ENCODE measurements at regions not wholly inside any gene's neighbourhood (a gene's known extent, or its start where the extent isn't known, plus 50 kb on each side); places are given as distances from the start of the nearest gene placed in this dataset.

DNA sequence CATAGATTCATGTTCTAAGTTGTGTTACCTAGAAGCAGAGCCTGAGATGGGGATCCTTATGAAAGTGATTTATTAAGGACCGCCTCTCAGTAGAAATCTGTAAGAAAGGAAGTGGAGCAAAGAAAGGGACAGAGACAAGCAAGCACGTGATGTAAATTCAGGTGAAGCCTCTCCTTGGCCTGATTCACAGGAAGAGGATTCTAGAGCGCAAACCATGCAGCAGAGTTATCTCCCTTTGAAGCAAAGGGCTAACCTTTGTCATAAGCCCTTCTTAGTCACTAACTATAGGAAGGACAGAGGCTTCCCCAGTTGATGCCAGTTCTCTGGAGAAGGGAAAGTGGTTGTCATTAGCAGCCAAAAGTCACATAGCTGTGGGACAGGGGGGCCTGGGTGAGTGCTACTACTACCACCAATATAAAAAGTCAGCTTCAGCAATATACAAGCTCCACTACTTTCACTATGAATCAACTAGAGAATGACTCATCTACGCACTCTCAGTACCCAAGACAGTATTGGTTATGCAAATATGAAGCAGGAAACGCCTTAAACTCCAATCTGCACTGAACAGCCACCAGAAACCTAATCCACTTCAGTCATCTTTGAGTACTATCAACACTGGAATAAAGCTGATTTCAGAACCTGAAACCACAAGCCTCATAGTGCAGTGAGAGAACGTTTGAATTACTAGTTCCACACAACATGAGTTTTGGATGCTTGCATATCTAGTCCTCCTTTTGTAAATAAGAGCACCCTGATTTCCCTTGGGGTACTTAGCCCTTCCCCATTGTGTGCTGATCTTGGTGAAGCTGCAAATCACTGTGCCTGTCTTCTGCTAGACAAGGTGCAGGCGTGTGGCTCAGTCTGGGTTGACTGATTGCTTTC lies 162.7 kb downstream of the ZNF608 start:
- H3K36me3 ChIP-seq (ENCODE audit: insufficient read depth, low read length): no peaks in the 10 kb centered on the region
- no peak for DNase-seq (ENCODE audit: low read depth, low spot score)
- H3K9ac ChIP-seq (ENCODE audit: insufficient read length): no peak overlapping the region
- H3K4me3 ChIP-seq: no peak overlapping the region
- H3K9me3 ChIP-seq (ENCODE audit: low read depth, low read length): no peaks in the 10 kb centered on the region
- TF ChIP-seq POLR2AphosphoS5 (IDR thresholded peaks at IDR 0.05; ENCODE audit: borderline replicate concordance, low read depth, low read length) (no peak), FOXP2 (optimal IDR thresholded peaks at IDR 0.05; ENCODE audit: control extremely low read depth, extremely low read length, insufficient read depth) (no peak), EZH2 (IDR thresholded peaks at IDR 0.05) (no peak)
- H3K27ac ChIP-seq: no peak overlapping the region

- Histone ChIP-seq H3K9ac (ENCODE audit: insufficient read length) (no peak overlapping the region), H3K4me3 (no peak overlapping the region), H3K27ac (no peak overlapping the region), H3K36me3 (ENCODE audit: insufficient read depth, low read length) (no peaks in the 10 kb centered on the region), H3K9me3 (ENCODE audit: low read depth, low read length) (no peaks in the 10 kb centered on the region)
- TF ChIP-seq EZH2 (IDR thresholded peaks at IDR 0.05) (no peak), FOXP2 (optimal IDR thresholded peaks at IDR 0.05; ENCODE audit: control extremely low read depth, extremely low read length, insufficient read depth) (no peak), POLR2AphosphoS5 (IDR thresholded peaks at IDR 0.05; ENCODE audit: borderline replicate concordance, low read depth, low read length) (no peak)
- no peak for DNase-seq (ENCODE audit: low read depth, low spot score)
Measured at GRCh38 chr5:124582561-124582840, 163.9 kb downstream of the ZNF608 start.

DNA sequence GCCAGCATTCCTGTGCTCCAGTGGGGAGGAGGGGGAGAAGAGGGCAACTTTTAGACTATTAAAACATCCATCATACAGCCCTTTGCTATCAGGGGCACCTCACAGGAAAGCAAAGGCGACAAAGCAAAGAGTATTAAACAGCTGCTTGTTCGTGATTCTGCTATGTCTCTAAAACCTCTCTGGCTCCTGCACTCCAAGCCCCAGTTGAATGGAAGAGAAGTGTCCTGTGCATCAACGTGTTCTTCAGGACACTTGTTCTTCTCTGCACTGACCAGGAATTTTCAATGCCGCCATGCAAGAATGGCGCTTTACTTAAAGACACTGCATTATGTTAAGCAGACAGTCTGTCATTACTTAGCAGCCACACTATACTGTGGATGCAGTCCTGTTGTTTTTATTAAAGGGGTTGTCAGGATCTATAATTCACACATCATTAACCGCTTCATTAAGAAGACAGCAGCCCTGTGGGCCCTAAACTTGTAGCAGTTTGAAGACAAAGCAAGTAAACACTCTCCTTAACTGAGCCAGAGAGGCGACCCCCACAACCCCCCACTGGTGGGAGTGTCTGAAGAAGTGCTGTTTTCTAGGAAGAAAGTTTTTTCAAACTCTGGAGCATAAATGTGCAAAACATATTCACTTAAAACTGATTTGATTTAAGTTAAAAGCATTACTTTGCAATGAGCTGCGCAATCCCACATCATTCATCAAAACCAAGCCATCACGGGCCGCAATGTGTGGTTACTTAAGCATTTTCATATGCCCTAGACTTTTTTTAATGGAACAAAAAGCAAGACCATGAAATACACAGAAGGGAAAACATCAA lies 164.5 kb downstream of the ZNF608 start:
- no peak for TF ChIP-seq EZH2 (IDR thresholded peaks at IDR 0.05)
- TF ChIP-seq POLR2AphosphoS5 (IDR thresholded peaks at IDR 0.05; ENCODE audit: borderline replicate concordance, low read depth, low read length): no peak
- no peak for TF ChIP-seq FOXP2 (optimal IDR thresholded peaks at IDR 0.05; ENCODE audit: control extremely low read depth, extremely low read length, insufficient read depth)
- no peaks in the 10 kb centered on the region for H3K36me3 ChIP-seq (ENCODE audit: insufficient read depth, low read length)
- H3K4me3 ChIP-seq: no peak overlapping the region
- H3K9ac ChIP-seq (ENCODE audit: insufficient read length): no peak overlapping the region
- H3K9me3 ChIP-seq (ENCODE audit: low read depth, low read length): no peaks in the 10 kb centered on the region
- no peak for DNase-seq (ENCODE audit: low read depth, low spot score)
- no peak overlapping the region for H3K27ac ChIP-seq

DNA sequence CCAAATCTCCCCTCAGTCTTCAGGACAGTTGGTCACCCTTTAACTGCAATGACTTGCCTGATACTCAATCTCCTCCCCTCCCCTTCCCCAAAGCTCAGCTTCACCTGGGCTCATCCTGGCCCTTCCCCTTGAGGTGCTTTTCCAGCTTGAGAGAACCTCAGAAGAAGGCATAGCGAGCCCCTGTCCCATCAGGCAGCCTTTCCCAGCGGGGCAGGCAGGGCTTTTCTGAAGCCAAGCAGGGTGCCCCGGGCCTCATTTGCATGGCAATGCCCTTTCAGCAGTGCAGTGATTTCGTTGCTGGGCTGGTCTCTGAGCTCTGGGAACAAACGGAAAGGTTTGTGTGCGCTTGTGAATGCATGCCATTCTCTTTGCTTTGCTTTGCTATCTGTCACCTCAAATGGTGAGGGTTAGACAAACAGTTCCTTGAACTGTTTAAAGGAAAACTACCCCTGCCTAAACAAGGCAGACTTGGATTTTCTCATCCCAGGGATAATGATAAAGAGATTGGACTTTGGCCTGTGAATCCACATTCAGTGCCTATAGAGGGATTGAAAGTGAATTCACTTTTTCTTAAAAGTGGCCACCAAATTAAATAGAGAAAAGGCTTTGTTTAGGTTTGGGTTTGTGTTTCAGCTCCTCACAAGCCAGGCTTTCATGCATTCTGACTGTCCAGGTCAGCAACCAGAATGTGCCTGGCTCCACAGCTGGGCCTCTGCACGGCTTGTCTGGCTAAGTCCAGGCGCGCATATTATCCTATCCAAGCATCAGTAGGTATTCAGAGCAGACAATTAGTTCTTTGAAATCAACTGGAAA lies 165.3 kb downstream of the ZNF608 start:
- TF ChIP-seq EZH2 (IDR thresholded peaks at IDR 0.05) (no peak), FOXP2 (optimal IDR thresholded peaks at IDR 0.05; ENCODE audit: control extremely low read depth, extremely low read length, insufficient read depth) (no peak), POLR2AphosphoS5 (IDR thresholded peaks at IDR 0.05; ENCODE audit: borderline replicate concordance, low read depth, low read length) (no peak)
- Histone ChIP-seq H3K9ac (ENCODE audit: insufficient read length) (no peak overlapping the region), H3K27ac (no peak overlapping the region), H3K4me3 (no peak overlapping the region), H3K9me3 (ENCODE audit: low read depth, low read length) (no peaks in the 10 kb centered on the region), H3K36me3 (ENCODE audit: insufficient read depth, low read length) (no peaks in the 10 kb centered on the region)
- no peak for DNase-seq (ENCODE audit: low read depth, low spot score)

GRCh38 chr5:124580512-124580911 lies 165.9 kb downstream of the ZNF608 start:
- no peaks in the 10 kb centered on the region for H3K36me3 ChIP-seq (ENCODE audit: insufficient read depth, low read length)
- H3K9ac ChIP-seq (ENCODE audit: insufficient read length): no peak overlapping the region
- H3K27ac ChIP-seq: no peak overlapping the region
- TF ChIP-seq FOXP2 (optimal IDR thresholded peaks at IDR 0.05; ENCODE audit: control extremely low read depth, extremely low read length, insufficient read depth): no peak
- TF ChIP-seq POLR2AphosphoS5 (IDR thresholded peaks at IDR 0.05; ENCODE audit: borderline replicate concordance, low read depth, low read length): no peak
- no peak for TF ChIP-seq EZH2 (IDR thresholded peaks at IDR 0.05)
- no peak for DNase-seq (ENCODE audit: low read depth, low spot score)
- H3K9me3 ChIP-seq (ENCODE audit: low read depth, low read length): no peaks in the 10 kb centered on the region
- no peak overlapping the region for H3K4me3 ChIP-seq

GRCh38 chr5:124576848-124577409 lies 169.5 kb downstream of the ZNF608 start:
- TF ChIP-seq POLR2AphosphoS5 (IDR thresholded peaks at IDR 0.05; ENCODE audit: borderline replicate concordance, low read depth, low read length) (no peak), FOXP2 (optimal IDR thresholded peaks at IDR 0.05; ENCODE audit: control extremely low read depth, extremely low read length, insufficient read depth) (no peak), EZH2 (IDR thresholded peaks at IDR 0.05) (no peak)
- H3K27ac ChIP-seq: no peak overlapping the region
- no peak for DNase-seq (ENCODE audit: low read depth, low spot score)

GRCh38 chr5:124575725-124576124 lies 170.7 kb downstream of the ZNF608 start:
- Histone ChIP-seq H3K9me3 (ENCODE audit: low read depth, low read length) (no peaks in the 10 kb centered on the region), H3K27ac (no peak overlapping the region), H3K9ac (ENCODE audit: insufficient read length) (no peak overlapping the region), H3K4me3 (no peak overlapping the region), H3K36me3 (ENCODE audit: insufficient read depth, low read length) (no peaks in the 10 kb centered on the region)
- DNase-seq (ENCODE audit: low read depth, low spot score): no peak
- TF ChIP-seq POLR2AphosphoS5 (IDR thresholded peaks at IDR 0.05; ENCODE audit: borderline replicate concordance, low read depth, low read length) (no peak), EZH2 (IDR thresholded peaks at IDR 0.05) (no peak), FOXP2 (optimal IDR thresholded peaks at IDR 0.05; ENCODE audit: control extremely low read depth, extremely low read length, insufficient read depth) (no peak)

More at GRCh38 chr5:124576848-124577409, 169.5 kb downstream of the ZNF608 start:
- Histone ChIP-seq H3K36me3 (ENCODE audit: insufficient read depth, low read length) (no peaks in the 10 kb centered on the region), H3K9me3 (ENCODE audit: low read depth, low read length) (no peaks in the 10 kb centered on the region), H3K9ac (ENCODE audit: insufficient read length) (no peak overlapping the region), H3K4me3 (no peak overlapping the region)
